NB4 (cell line): ENCODE measurements at regions not wholly inside any gene's neighbourhood (a gene's known extent, or its start where the extent isn't known, plus 50 kb on each side); places are given as distances from the start of the nearest gene placed in this dataset.

Experiments
- DNase-seq: peaks from one replicate; pipeline ENCODE4 v3.0.0; 2010; ENCODE audit warnings: low read depth
- H3K4me3 ChIP-seq: one replicate; pipeline ENCODE4 v1.5.1; 2011; ENCODE audit warnings: mild to moderate bottlenecking, low read depth, low read length, moderate library complexity
- MAX ChIP-seq: IDR thresholded peaks from 2 replicates; pipeline ENCODE4 v1.6.1; 2011; ENCODE audit warnings: low read depth, low read length
- MYC ChIP-seq: IDR thresholded peaks from 2 replicates; pipeline ENCODE4 v1.6.1; 2011; ENCODE audit warnings: low read depth, low read length
- POLR2A ChIP-seq: IDR thresholded peaks from 2 replicates; pipeline ENCODE4 v1.6.1; 2011; ENCODE audit warnings: mild to moderate bottlenecking; ENCODE audit not compliant: insufficient read length; ENCODE audit errors: extremely low read depth
- TF ChIP-seq, protein P1 (sequence below): IDR thresholded peaks from one replicate; pipeline ENCODE4 v1.5.1; 2012; ENCODE audit warnings: low read depth, low read length

- no peak for DNase-seq
- no peak overlapping the region for H3K4me3 ChIP-seq
- TF ChIP-seq, protein P1, sequence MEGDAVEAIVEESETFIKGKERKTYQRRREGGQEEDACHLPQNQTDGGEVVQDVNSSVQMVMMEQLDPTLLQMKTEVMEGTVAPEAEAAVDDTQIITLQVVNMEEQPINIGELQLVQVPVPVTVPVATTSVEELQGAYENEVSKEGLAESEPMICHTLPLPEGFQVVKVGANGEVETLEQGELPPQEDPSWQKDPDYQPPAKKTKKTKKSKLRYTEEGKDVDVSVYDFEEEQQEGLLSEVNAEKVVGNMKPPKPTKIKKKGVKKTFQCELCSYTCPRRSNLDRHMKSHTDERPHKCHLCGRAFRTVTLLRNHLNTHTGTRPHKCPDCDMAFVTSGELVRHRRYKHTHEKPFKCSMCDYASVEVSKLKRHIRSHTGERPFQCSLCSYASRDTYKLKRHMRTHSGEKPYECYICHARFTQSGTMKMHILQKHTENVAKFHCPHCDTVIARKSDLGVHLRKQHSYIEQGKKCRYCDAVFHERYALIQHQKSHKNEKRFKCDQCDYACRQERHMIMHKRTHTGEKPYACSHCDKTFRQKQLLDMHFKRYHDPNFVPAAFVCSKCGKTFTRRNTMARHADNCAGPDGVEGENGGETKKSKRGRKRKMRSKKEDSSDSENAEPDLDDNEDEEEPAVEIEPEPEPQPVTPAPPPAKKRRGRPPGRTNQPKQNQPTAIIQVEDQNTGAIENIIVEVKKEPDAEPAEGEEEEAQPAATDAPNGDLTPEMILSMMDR: no peak
- no peak for TF ChIP-seq MAX
- TF ChIP-seq POLR2A: no peak
- no peak for TF ChIP-seq MYC
Measured at GRCh38 chr1:221012120-221012519, 132.9 kb downstream of the HLX start.

GRCh38 chr1:221013691-221014660, 134.7 kb downstream of the HLX start:
- DNase-seq: no peak
- TF ChIP-seq POLR2A: no peak
- TF ChIP-seq, protein P1: no peak
- TF ChIP-seq MAX: no peak
- TF ChIP-seq MYC: no peak
- no peak overlapping the region for H3K4me3 ChIP-seq

DNA sequence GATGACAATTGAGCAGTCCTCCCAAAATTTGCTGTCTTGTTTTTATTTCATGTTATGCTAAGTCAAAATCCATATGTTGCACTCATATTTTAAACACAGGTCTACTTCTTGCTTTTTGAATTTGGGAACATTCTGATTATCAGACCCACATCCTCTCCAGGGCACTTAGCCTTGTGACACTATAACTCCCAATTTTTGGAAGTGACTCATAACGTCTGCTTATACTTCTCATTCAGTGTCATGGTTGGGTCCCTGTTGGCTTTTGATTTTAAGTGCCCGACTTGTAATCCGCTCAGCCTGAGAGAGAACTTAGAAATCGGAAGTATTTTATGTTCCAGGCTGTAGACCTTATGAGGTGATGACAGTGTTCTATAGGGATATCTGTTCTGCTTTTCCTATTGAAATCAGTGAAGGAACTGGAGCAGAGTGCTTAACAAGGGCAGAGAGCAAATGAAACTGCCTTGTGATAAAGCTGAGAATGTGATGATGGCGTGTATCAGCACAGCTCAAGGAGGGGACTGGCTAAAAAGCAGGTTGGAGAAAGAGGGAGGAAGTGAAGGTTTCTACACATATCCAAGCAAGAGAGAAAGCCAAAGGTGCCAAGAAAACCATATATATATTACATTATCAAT, 136.0 kb downstream of the HLX start:
- TF ChIP-seq MAX: no peak
- TF ChIP-seq POLR2A: no peak
- TF ChIP-seq, protein P1: no peak
- TF ChIP-seq MYC: no peak
- no peak for DNase-seq
- H3K4me3 ChIP-seq: no peak overlapping the region

DNA sequence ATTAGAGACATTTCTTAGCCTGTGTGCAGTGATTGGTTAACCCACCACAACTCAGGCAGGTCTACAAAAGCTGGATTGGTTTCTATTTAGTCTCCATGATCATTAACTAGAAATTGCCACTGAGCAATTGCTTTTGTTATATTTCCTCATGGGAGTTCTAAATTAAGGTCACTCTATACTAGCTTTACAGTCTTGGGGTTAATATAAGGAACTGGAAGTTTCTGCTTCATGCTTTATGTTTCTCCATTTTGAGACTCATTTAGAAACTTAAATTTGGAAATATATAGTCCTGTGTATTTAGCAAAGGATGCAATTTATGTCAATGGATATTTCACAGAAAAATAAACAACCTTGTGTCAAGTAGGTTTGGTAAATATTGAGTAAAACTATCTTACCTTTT, 137.5 kb downstream of the HLX start:
- no peak for DNase-seq
- TF ChIP-seq MAX (no peak), POLR2A (no peak), MYC (no peak)
- TF ChIP-seq, protein P1: no peak
- H3K4me3 ChIP-seq: no peak overlapping the region

GRCh38 chr1:221018414-221018813, 139.2 kb downstream of the HLX start:
- no peak for TF ChIP-seq POLR2A
- no peak for TF ChIP-seq MAX
- TF ChIP-seq MYC: no peak
- TF ChIP-seq, protein P1: no peak
- DNase-seq: no peak
- H3K4me3 ChIP-seq: no peak overlapping the region
